HG03565 (cell line): ENCODE measurements at regions not wholly inside any gene's neighbourhood (a gene's known extent, or its start where the extent isn't known, plus 50 kb on each side); places are given as distances from the start of the nearest gene placed in this dataset.
"Not testable (repeated sequence)": the region's sequence is repeated elsewhere in the genome, so short reads cannot be mapped to it uniquely, and the experiment has no call there.

Experiments used
- ATAC-seq: cut with Tn5 transposase; IDR thresholded peaks from one replicate; pipeline ENCODE4 v1.9.1; 2021; ENCODE audit warnings: mild to moderate bottlenecking, moderate library complexity; ENCODE audit not compliant: unreplicated experiment

- ATAC-seq = no peak
Observed at GRCh38 chr5:103724271-103724670, 161.7 kb upstream of the NUDT12 start.

- no peak for ATAC-seq
Observed at GRCh38 chr5:103721183-103721582, 158.6 kb upstream of the NUDT12 start.

GRCh38 chr5:103718108-103718507 is 155.5 kb upstream of the NUDT12 start:
- no peak for ATAC-seq

- ATAC-seq = no peak
Observed at GRCh38 chr5:103708601-103709000, 146.0 kb upstream of the NUDT12 start.

GRCh38 chr5:103706939-103707682 is 144.5 kb upstream of the NUDT12 start:
- no peak for ATAC-seq

GRCh38 chr5:103703617-103704016 is 141.0 kb upstream of the NUDT12 start:
- no peak for ATAC-seq

- ATAC-seq = no peak
Observed at GRCh38 chr5:103693517-103693916, 130.9 kb upstream of the NUDT12 start.

- no peak for ATAC-seq
Observed at GRCh38 chr5:103690676-103691075, 128.1 kb upstream of the NUDT12 start.

GRCh38 chr5:103679873-103680272 is 117.3 kb upstream of the NUDT12 start:
- no peak for ATAC-seq

GRCh38 chr5:103676198-103676597 is 113.6 kb upstream of the NUDT12 start:
- not testable (repeated sequence) for ATAC-seq

GRCh38 chr5:103674739-103675138 is 112.2 kb upstream of the NUDT12 start:
- no peak for ATAC-seq

- no peak for ATAC-seq
Observed at GRCh38 chr5:103674251-103674650, 111.7 kb upstream of the NUDT12 start.

GRCh38 chr5:103669615-103670014 is 107.0 kb upstream of the NUDT12 start:
- ATAC-seq = no peak

GRCh38 chr5:103668281-103668680 is 105.7 kb upstream of the NUDT12 start:
- ATAC-seq = no peak

- no peak for ATAC-seq
Observed at GRCh38 chr5:103667068-103667467, 104.5 kb upstream of the NUDT12 start.

GRCh38 chr5:103657301-103657700 is 94.7 kb upstream of the NUDT12 start:
- ATAC-seq = no peak

GRCh38 chr5:103648086-103648485 is 85.5 kb upstream of the NUDT12 start:
- no peak for ATAC-seq

- ATAC-seq = no peak
Observed at GRCh38 chr5:103646698-103647614, 84.4 kb upstream of the NUDT12 start.

- no peak for ATAC-seq
Observed at GRCh38 chr5:103645816-103646215, 83.2 kb upstream of the NUDT12 start.

GRCh38 chr5:103638979-103639378 is 76.4 kb upstream of the NUDT12 start:
- ATAC-seq = no peak

GRCh38 chr5:103624675-103625074 is 62.1 kb upstream of the NUDT12 start:
- ATAC-seq = no peak

GRCh38 chr5:103624035-103624480 is 61.5 kb upstream of the NUDT12 start:
- no peak for ATAC-seq
